Erythroblast (primary cell): ENCODE measurements at regions not wholly inside any gene's neighbourhood (a gene's known extent, or its start where the extent isn't known, plus 50 kb on each side); places are given as distances from the start of the nearest gene placed in this dataset.

Experiments used
- GATA1 ChIP-seq: IDR thresholded peaks from 2 replicates; pipeline ENCODE4 v1.6.1; 2011; ENCODE audit warnings: low read depth, mild to moderate bottlenecking, control low read depth, low read length, moderate library complexity
- POLR2A ChIP-seq: IDR thresholded peaks from 2 replicates; pipeline ENCODE4 v1.6.1; 2011; ENCODE audit warnings: mild to moderate bottlenecking, low read length

DNA sequence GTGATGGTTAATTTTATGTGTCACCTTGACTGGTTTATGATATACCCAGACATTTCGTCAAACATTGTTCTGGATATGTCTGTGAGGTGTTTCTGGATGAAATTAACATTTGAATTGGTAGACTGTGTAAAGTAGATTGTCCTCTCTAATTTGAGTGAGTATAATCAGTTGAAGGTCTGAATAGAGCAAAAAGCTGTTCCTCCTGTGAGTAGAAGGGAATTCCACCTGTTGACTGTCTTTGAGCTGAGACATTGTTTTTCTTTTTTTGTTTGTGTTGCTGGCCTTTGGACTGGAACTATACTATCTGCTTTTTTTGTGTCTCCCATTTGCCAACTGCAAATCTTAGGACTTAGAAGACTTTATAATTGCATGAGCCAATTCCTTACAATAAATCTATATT is 920.9 kb upstream of the LRFN5 start:
- no peak for TF ChIP-seq POLR2A
- no peak for TF ChIP-seq GATA1
